Hematopoietic multipotent progenitor cell treated with erythropoietin and hydrocortisone succinate and interleukin-3 and kit ligand, for 4 days (in vitro differentiated cells): ENCODE measurements at regions not wholly inside any gene's neighbourhood (a gene's known extent, or its start where the extent isn't known, plus 50 kb on each side); places are given as distances from the start of the nearest gene placed in this dataset.

ENCODE experiments used
- DNase-seq: peaks from one replicate; pipeline ENCODE4 v3.0.0-alpha.2; 2015

DNA sequence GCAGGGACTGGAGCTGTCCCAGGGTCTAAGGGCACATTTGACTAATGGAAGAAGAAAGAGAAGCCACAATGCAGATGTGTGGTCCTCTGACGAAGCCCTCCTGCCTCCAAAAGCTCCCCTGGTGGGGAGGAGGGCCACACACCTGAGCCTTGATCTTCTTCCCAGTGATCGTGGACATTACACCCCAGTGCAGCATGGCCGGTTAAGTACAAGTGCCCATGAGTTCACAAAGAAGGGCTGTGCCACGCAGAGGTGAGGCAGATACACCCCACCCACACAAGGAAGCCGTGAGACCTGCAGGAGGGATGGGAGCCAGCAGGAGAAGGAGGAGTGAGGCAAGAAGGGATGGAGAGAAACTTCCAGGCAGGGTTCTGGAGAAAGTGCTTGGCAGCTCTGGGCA, 199.0 kb upstream of the MVB12B start:
- DNase-seq: no peak

- no peak for DNase-seq
Measured at GRCh38 chr9:126128494-126129142, 198.0 kb upstream of the MVB12B start.

DNA sequence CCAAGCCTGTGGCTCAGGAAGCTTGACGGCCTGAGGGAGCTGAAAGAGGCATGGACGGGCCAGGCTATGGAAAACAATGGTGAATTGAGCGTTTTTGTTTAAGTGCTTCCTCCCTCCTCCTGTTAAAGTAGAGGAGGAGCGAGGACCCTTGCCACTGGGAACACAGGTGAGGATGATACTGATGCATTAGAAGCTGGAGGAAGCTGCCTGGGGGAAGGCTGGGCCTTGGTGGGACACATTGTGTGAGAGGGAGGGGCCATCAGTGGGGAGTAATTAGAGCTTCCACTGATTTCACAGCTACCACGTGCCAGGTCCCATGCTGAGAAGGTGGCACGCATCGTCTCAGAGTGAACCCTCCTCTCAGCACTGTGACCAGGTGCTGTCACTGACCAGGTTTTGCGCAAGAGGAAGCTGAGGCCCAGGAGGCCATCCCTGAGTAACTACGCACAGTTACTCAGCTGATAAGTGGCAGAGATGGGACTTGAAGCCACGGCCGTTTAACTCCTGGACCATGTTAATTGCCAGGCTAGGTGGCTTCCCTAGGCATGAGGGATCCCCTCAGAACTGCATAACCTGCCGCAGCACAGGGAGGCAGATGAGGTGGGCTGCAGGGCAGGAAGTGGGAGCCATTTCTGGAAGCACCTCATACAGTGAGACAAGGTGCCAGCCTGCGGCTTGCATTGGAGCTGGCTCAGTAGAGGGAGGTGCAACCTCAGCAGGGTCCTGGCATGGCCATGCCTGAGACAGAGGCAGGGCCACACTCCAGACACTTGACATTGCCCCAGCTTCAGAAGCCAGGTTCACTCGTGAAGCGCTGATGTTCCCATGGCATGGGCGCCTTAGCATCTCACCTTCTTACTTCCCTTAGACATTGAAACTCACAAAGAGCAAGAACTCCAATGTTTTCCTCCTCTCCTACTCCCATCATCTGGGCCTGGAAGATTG, 195.3 kb upstream of the MVB12B start:
- no peak for DNase-seq

GRCh38 chr9:126132746-126133145, 193.9 kb upstream of the MVB12B start:
- DNase-seq: no peak

GRCh38 chr9:126144196-126144595, 182.4 kb upstream of the MVB12B start:
- DNase-seq: no peak

GRCh38 chr9:126144603-126145456, 181.8 kb upstream of the MVB12B start:
- DNase-seq: no peak

DNA sequence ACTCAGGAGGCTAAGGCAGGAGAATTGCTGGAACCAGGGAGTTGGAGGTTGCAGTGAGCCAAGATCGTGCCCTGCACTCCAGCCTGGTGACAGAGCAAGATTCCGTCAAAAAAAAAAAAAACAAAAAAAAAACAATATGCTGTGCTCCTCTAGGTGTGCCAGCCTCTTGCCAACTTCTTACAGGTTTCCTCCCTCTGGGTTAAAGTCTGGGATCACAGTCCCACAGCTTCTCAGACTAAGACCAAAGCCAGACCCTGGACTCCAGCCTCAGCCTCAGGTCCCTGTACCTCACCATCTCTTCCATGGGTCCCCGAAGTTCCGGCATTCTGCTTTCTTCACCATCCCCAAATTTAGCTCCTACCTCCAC, 180.8 kb upstream of the MVB12B start:
- DNase-seq: no peak

DNA sequence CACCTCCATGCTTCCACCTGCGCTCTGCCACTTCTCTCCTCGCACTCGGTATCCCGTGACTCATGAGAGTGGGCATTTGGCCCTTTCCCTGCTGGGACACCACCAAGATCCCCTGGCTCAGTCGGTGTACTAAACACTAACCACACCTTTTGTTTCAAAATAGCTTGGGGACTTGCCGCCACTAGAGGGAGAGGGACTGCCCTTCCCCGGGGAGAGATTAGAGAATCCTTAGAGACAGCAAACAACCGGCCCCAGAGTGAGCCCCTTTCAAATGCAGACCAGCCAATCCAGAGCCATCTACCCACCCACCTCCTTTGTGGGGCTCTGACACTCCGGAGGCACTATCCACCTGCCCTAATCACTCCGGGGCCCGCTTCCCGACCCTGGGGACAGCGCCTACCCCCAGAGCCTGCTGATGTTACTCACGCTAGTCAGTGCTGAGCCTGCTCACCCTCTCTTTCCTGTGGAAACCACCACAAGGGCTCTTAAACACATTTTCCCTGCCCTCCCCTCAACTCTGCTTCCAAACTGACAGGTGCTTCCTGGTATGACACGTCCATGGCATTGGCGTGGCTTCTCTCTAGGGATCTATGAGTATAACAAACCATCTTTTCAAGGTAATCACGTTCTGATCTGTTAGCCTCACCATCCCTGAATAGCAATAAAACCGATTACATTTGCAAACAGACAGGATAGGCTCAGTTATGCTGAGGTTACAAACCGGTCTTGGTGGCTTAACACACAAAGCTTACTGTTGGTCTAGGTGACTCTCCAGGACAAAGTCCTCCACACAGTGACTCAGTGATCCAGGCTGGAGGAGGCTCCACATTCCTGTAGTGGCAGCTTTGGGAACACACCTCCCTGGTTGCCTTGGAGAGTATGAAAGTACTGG, 180.1 kb upstream of the MVB12B start:
- DNase-seq: peak; percentile 74

GRCh38 chr9:126147186-126147935, 179.3 kb upstream of the MVB12B start:
- DNase-seq: no peak

DNA sequence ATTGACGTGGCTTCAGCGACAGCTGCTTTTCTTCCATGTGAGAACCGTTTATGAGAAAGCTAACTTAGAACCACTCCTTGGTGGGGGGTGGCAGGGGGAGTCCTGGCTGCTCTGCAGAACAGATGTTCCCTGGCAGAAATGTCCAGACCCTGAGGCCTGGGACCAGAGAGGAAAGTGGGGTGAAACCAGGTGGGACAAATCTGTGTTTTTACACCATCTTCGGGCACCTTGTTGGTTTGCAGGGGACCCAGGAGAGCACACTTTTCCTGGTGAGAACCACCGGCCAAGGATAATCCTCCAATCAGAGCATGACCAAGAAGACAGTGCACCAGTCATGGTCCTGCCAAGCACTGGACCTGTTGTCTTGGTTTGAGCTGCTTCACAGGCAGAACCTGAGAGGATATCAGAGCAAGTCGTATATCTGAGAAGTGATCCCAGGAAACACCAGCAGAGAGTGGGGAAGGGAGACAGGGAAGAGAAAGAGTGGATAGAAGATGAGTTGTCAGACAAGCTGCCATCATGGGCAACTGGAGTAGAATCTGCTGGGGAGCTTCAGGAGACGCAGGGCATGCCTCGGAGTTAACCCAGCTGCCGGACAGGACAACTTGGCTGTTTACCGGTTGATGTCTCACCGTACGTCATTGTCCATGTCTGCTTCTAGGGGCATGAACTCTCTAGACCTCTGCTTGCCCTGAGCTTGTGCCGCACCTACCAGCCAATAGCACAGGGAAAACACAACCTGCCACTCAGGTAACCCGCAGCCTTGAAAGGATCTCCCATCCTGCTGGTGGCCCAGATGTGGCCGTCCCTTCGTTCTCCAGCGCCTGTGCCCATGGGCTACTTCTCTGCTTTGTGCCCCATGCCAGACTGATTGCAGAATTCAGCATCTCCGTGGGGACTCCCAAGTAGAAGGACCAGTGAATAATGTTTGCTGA, 178.4 kb upstream of the MVB12B start:
- no peak for DNase-seq

DNA sequence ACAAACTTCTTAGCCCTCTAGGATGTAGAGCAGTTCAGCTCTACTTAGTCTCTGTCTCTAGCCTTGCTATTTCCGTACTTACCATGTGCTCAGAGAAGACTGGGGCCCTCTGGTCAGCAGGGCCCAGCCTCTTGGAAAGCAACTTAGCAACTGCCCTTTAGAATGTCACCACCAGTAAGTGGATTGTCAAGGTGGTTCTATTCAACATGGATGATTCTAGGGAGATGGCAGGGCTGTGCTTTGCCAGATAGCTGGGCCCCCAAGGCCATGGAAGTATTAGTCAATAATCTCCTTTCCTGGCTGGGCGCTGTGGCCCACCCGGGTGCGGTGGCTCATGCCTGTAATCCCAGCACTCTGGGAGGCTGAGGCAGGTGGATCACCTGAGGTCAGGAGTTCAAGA, 177.6 kb upstream of the MVB12B start:
- DNase-seq: no peak

DNA sequence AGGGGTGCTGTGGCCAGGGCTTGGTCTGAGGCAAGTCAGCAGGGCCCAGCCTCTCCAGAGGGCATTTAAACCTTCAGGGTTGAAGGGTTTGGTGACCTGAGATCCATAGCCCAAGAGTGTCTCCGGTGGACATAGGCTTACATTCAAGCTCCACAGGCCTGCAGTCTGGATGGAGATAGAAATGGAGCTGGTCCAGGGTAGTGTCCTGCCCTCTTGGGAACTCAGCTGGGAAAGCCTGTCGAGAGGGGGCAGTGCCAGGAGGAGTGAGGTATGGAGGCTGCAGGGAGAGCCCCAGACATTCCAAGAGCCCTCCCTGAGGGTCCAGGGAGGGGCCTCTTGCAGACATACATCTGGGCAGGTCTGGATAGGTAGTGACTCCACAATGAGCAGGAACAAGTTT, 177.0 kb upstream of the MVB12B start:
- DNase-seq: peak; percentile 15

DNA sequence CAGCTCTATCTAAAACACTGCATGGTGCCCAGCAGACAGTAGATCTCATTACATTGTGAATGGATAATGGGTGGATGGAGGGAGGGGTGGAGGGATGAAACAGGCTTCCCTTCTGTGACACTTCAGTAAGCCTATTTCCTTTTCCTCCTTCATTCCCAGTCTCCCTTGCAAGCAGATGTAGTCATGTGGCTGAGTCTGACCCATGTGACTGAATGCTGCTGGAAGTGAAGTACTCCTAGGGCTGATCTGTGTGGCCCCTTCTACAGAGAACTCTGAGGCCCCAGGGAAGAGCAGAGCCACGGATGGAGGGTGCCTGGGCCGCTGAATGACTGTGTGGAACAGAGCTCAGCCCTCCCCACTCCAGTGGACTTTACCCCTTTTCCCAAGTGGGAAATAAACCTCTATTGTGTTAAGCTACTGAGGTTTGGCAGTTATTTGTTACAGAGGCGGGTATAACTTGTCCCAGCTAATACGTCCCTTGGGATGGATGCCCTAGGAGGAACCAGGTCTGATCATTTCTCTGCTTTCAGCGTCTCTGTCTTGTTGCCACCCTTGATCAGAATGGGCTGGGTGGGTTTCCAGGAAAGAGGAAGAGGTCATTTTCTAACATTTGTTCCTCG, 176.1 kb upstream of the MVB12B start:
- DNase-seq: no peak

DNA sequence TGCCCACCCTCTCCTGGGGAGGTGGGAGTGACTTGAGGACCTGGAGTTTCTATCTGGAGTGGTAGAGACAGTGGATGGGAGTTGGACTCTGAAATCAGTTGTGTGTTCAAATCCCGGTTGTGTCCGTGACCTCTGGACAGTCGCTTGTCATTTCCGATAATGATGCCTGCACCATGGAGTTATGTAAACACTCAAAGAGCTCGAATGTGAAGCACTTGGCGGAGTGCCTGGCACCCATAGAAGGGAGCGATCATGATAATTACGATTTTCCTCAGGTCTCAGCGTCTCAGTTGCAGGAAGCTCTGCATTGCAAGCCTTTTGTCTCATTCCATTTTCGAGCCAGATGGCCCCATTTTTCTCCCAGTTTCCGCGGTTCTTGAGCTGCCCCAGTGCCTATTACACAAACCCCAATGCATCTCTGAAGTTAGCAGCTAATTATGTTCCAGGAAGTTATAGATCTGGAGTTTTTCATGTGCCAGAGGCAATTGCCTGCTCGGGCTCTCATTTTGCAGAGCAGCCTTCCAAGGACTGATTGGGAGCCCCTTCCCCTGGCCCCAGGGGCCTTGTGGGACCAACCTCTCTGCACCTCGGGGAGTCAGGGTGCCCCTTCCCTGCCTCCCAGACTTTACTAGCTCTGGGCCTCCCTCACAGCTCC, 175.5 kb upstream of the MVB12B start:
- DNase-seq: no peak

- no peak for DNase-seq
Measured at GRCh38 chr9:126151686-126152134, 174.9 kb upstream of the MVB12B start.

DNA sequence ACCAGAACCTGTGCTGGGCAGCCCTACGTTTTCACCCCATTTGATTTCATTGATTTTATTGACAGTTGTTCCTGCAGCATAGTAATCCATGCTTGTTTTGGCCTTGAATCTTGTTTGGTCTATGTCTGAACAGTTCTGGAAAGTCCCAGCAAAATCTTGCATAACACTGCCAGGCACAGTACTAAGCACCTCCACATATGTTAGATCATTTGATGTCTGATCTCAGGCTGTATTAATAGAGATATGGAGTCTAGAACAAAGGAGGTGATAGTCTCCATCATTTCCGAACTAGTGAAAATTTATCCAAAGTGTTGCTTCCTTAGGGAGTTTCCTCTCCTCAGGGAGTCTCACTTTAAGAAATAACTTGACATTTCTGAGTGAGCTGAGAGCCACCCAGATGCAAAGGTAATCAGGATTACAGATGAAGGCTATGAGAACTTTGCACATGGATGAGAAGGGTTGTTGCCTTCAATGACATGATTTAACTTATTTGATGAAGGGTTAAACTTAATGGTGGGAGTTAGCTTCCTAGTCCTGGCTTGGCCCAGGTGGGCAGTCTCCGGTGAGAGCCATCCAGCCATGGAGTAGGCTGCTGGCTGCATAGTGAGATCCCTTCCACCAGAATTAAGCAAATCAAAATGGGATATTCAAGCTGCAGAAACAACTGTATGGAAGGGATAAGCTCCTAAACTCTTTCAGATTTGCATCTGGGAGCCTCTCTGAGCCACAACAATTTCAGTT, 173.8 kb upstream of the MVB12B start:
- DNase-seq: no peak

DNA sequence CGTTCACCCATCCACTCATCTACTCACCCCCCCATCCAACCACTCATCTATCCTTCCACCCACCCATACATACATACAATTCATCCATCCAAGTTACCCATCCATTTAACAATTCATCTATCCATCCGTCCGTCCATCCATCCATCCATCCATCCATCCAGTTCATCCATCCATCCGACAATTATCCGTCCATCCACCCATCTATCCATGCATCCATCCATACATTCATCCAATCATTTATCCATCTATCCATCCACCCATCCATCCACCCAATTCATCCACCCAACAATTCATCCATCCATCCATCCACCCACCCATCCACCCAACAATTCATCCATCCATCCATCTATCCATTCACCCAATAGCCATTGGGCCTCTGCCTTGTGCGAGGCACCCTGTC, 173.2 kb upstream of the MVB12B start:
- no peak for DNase-seq

GRCh38 chr9:126154182-126154827, 172.3 kb upstream of the MVB12B start:
- DNase-seq: no peak
